Progenitor cell of endocrine pancreas (in vitro differentiated cells): ENCODE measurements at regions not wholly inside any gene's neighbourhood (a gene's known extent, or its start where the extent isn't known, plus 50 kb on each side); places are given as distances from the start of the nearest gene placed in this dataset.

ENCODE experiments used
- DNase-seq: peaks from one replicate; pipeline ENCODE4 v3.0.0; 2021; ENCODE audit warnings: low spot score; ENCODE audit not compliant: unreplicated experiment
- H3K27ac Mint-ChIP-seq: 2 replicates; pipeline ENCODE4 v1.8.0; 2021; ENCODE audit warnings: mild to moderate bottlenecking, moderate library complexity, mixed read lengths
- H3K27me3 Mint-ChIP-seq: 2 replicates; pipeline ENCODE4 v1.8.0; 2021; ENCODE audit warnings: mixed read lengths
- H3K36me3 Mint-ChIP-seq: 2 replicates; pipeline ENCODE4 v1.8.0; 2022; ENCODE audit warnings: mixed read lengths; ENCODE audit not compliant: insufficient read depth
- H3K4me1 Mint-ChIP-seq: 2 replicates; pipeline ENCODE4 v1.8.0; 2021; ENCODE audit warnings: low read depth, mixed read lengths
- H3K4me3 Mint-ChIP-seq: 2 replicates; pipeline ENCODE4 v1.8.0; 2021; ENCODE audit warnings: low read depth, mild to moderate bottlenecking, moderate library complexity, mixed read lengths
- H3K9me3 Mint-ChIP-seq: 2 replicates; pipeline ENCODE4 v1.8.0; 2021; ENCODE audit warnings: low read depth, mixed read lengths
- CTCF ChIP-seq: fragments of 200-600 bp; sonication (generic); IDR thresholded peaks from one replicate; pipeline ENCODE4 v1.5.0; 2021; ENCODE audit warnings: antibody characterized with exemption, mild to moderate bottlenecking; ENCODE audit not compliant: unreplicated experiment

GRCh38 chr1:76003946-76004345 is 70.6 kb upstream of the ST6GALNAC3 start:
- no peak for TF ChIP-seq CTCF
- DNase-seq = no peak
- Mint-ChIP-seq H3K4me1 (no peaks in the 10 kb centered on the region), H3K27ac (no peak overlapping the region), H3K27me3 (no peaks in the 10 kb centered on the region), H3K9me3 (peaks cover 3% of the 10 kb centered on the region), H3K36me3 (no peaks in the 10 kb centered on the region), H3K4me3 (no peak overlapping the region)

- no peak for TF ChIP-seq CTCF
- Mint-ChIP-seq H3K27me3 (no peaks in the 10 kb centered on the region), H3K36me3 (no peaks in the 10 kb centered on the region), H3K27ac (no peak overlapping the region), H3K9me3 (peaks cover 8% of the 10 kb centered on the region), H3K4me1 (peaks cover 2% of the 10 kb centered on the region), H3K4me3 (no peak overlapping the region)
- DNase-seq = no peak
These were observed 68.8 kb upstream of the ST6GALNAC3 start for GRCh38 chr1:76005765-76006164.

- H3K4me1 Mint-ChIP-seq = peaks cover 2% of the 10 kb centered on the region
- H3K9me3 Mint-ChIP-seq = peaks cover 8% of the 10 kb centered on the region
- no peaks in the 10 kb centered on the region for H3K27me3 Mint-ChIP-seq
- no peaks in the 10 kb centered on the region for H3K36me3 Mint-ChIP-seq
- no peak for DNase-seq
- TF ChIP-seq CTCF = no peak
- no peak overlapping the region for H3K4me3 Mint-ChIP-seq
- no peak overlapping the region for H3K27ac Mint-ChIP-seq
These were observed 68.3 kb upstream of the ST6GALNAC3 start for GRCh38 chr1:76006234-76006633.

- no peak overlapping the region for H3K27ac Mint-ChIP-seq
These were observed 63.7 kb upstream of the ST6GALNAC3 start for GRCh38 chr1:76010802-76011201.

GRCh38 chr1:76012341-76013205 is 62.0 kb upstream of the ST6GALNAC3 start:
- Mint-ChIP-seq H3K27ac (no peak overlapping the region), H3K36me3 (no peaks in the 10 kb centered on the region), H3K9me3 (peaks cover 8% of the 10 kb centered on the region), H3K27me3 (no peaks in the 10 kb centered on the region), H3K4me1 (peaks cover 7% of the 10 kb centered on the region), H3K4me3 (no peak overlapping the region)
- DNase-seq = no peak
- no peak for TF ChIP-seq CTCF

More at GRCh38 chr1:76010802-76011201, 63.7 kb upstream of the ST6GALNAC3 start:
- Mint-ChIP-seq H3K27me3 (no peaks in the 10 kb centered on the region), H3K9me3 (peaks cover 8% of the 10 kb centered on the region), H3K4me3 (no peak overlapping the region), H3K4me1 (peaks cover 7% of the 10 kb centered on the region), H3K36me3 (no peaks in the 10 kb centered on the region)
- no peak for DNase-seq
- TF ChIP-seq CTCF = no peak
